Gastroesophageal sphincter (tissue), 4 donors: ENCODE measurements at regions not wholly inside any gene's neighbourhood (a gene's known extent, or its start where the extent isn't known, plus 50 kb on each side); places are given as distances from the start of the nearest gene placed in this dataset.

Experiments
- ATAC-seq: fragments of 150-250 bp; one replicate; pipeline ENCODE4 v1.9.1; 2016; ENCODE audit warnings: mild to moderate bottlenecking, moderate library complexity
- H3K27ac ChIP-seq, 4 donors: fragments of 200-600 bp; sonication (generic) in 3 of 4; 1 replicate in 3 of 4; 2 replicates in 1 of 4; pipeline ENCODE4 v1.5.1; 2016 to 2019
- H3K27me3 ChIP-seq: fragments of 200-600 bp; sonication (generic); one replicate; pipeline ENCODE4 v1.5.1; 2019
- H3K36me3 ChIP-seq, 2 donors: fragments of 200-600 bp; sonication (generic); one replicate each; pipeline ENCODE4 v1.5.1; 2019; ENCODE audit warnings: control low read depth in 1 of 2
- H3K4me1 ChIP-seq, 3 donors: fragments of 200-600 bp; sonication (generic); 1 replicate in 2 of 3; 2 replicates in 1 of 3; pipeline ENCODE4 v1.5.1; 2016 to 2019; ENCODE audit warnings: control low read depth in 2 of 3
- H3K4me3 ChIP-seq, 2 donors: fragments of 200-600 bp; sonication (generic); one replicate each; pipeline ENCODE4 v1.5.1; 2019; ENCODE audit warnings: mild to moderate bottlenecking in 1 of 2, moderate library complexity in 1 of 2
- H3K9me3 ChIP-seq, 3 donors: fragments of 200-600 bp; sonication (generic); one replicate each; pipeline ENCODE4 v1.5.1; 2017 to 2019; ENCODE audit warnings: control low read depth in 2 of 3
- CTCF ChIP-seq, 4 experiments: fragments of 200-600 bp in 2 of 4; fragments of 450-650 bp in 2 of 4; sonication (generic) in 1 of 4; IDR thresholded peaks; one replicate each; pipeline ENCODE4 v1.5.1; 2017 to 2019; ENCODE audit warnings: antibody characterized with exemption in 4 of 4, mild to moderate bottlenecking in 2 of 4, moderate library complexity in 2 of 4
- EP300 ChIP-seq: sonication (generic); formaldehyde crosslinking; IDR thresholded peaks from one replicate; pipeline ENCODE4 v1.6.1; 2017; ENCODE audit warnings: antibody characterized with exemption, mild to moderate bottlenecking
- POLR2A ChIP-seq, 2 donors: fragments of 450-650 bp; IDR thresholded peaks; one replicate each; pipeline ENCODE4 v1.6.1; 2017; ENCODE audit warnings: antibody characterized with exemption in 2 of 2, mild to moderate bottlenecking in 2 of 2, moderate library complexity in 1 of 2
- POLR2AphosphoS5 ChIP-seq: sonication (generic); formaldehyde crosslinking; IDR thresholded peaks from one replicate; pipeline ENCODE4 v1.6.1; 2017; ENCODE audit warnings: antibody characterized with exemption
- WGBS, 2 donors: methylation state at CpG; one replicate each; pipeline ENCODE4 v1.1.5; 2018; ENCODE audit warnings: low coverage in 1 of 2; 5-methylcytosine and 5-hydroxymethylcytosine counted together

GRCh38 chr15:95086531-95087252 lies 855.3 kb downstream of the MCTP2 start:
- no peak overlapping the region for H3K4me3 ChIP-seq

GRCh38 chr15:95087253-95087609 lies 855.9 kb downstream of the MCTP2 start:
- no peaks in the 10 kb centered on the region for H3K9me3 ChIP-seq
- no peak overlapping the region for H3K4me3 ChIP-seq
- TF ChIP-seq CTCF (IDR thresholded peaks at IDR 0.05) (no peak), POLR2AphosphoS5 (no peak), POLR2A (IDR thresholded peaks at IDR 0.05) (no peak), EP300 (no peak)
- H3K27me3 ChIP-seq, result no peaks in the 10 kb centered on the region
- no peaks in the 10 kb centered on the region for H3K36me3 ChIP-seq
- H3K27ac ChIP-seq, result no peak overlapping the region
- ATAC-seq, result no peak
- H3K4me1 ChIP-seq, result no peaks in the 10 kb centered on the region

More at GRCh38 chr15:95086531-95087252, 855.3 kb downstream of the MCTP2 start:
- H3K36me3 ChIP-seq, result no peaks in the 10 kb centered on the region
- 36 to 56% methylated on average over 4 to 5 of the region's 5 CpGs for WGBS, 2 donors
- TF ChIP-seq CTCF (IDR thresholded peaks at IDR 0.05) (no peak), POLR2A (IDR thresholded peaks at IDR 0.05) (no peak), EP300 (no peak), POLR2AphosphoS5 (no peak)
- no peaks in the 10 kb centered on the region for H3K9me3 ChIP-seq
- no peak for ATAC-seq
- H3K27me3 ChIP-seq, result no peaks in the 10 kb centered on the region
- H3K27ac ChIP-seq, result no peak overlapping the region
- H3K4me1 ChIP-seq, result no peaks in the 10 kb centered on the region

GRCh38 chr15:95091444-95091843 lies 860.1 kb downstream of the MCTP2 start:
- H3K36me3 ChIP-seq, result no peaks in the 10 kb centered on the region
- 78 to 96% methylated on average over 6 to 9 of the region's 14 CpGs for WGBS, 2 donors
- TF ChIP-seq EP300 (no peak), POLR2AphosphoS5 (no peak), POLR2A (IDR thresholded peaks at IDR 0.05) (no peak)
- no peak for ATAC-seq
- no peaks in the 10 kb centered on the region for H3K4me1 ChIP-seq
- no peak overlapping the region for H3K27ac ChIP-seq
- H3K4me3 ChIP-seq, result no peak overlapping the region
- no peaks in the 10 kb centered on the region for H3K9me3 ChIP-seq
- no peaks in the 10 kb centered on the region for H3K27me3 ChIP-seq

- Histone ChIP-seq H3K27me3 (no peaks in the 10 kb centered on the region), H3K36me3 (no peaks in the 10 kb centered on the region), H3K4me1 (no peaks in the 10 kb centered on the region), H3K9me3 (no peaks in the 10 kb centered on the region), H3K27ac (no peak overlapping the region), H3K4me3 (no peak overlapping the region)
- no peak for ATAC-seq
- no peak for TF ChIP-seq EP300
- no peak for TF ChIP-seq POLR2A (IDR thresholded peaks at IDR 0.05)
- no peak for TF ChIP-seq POLR2AphosphoS5
- TF ChIP-seq CTCF (IDR thresholded peaks at IDR 0.05), result no peak
Measured at GRCh38 chr15:95095250-95095649, 863.9 kb downstream of the MCTP2 start.

GRCh38 chr15:95096651-95097050 lies 865.3 kb downstream of the MCTP2 start:
- Histone ChIP-seq H3K4me1 (no peaks in the 10 kb centered on the region), H3K27me3 (no peaks in the 10 kb centered on the region), H3K4me3 (no peak overlapping the region), H3K27ac (no peak overlapping the region), H3K9me3 (no peaks in the 10 kb centered on the region), H3K36me3 (no peaks in the 10 kb centered on the region)
- WGBS, 2 donors, result 80 to 84% methylated on average over 1 to 5 of the region's 6 CpGs
- no peak for ATAC-seq
- no peak for TF ChIP-seq POLR2AphosphoS5
- TF ChIP-seq POLR2A (IDR thresholded peaks at IDR 0.05), result no peak
- TF ChIP-seq CTCF (IDR thresholded peaks at IDR 0.05), result no peak
- TF ChIP-seq EP300, result no peak
